ENCODE measurements at regions not wholly inside any gene's neighbourhood (a gene's known extent, or its start where the extent isn't known, plus 50 kb on each side); places are given as distances from the start of the nearest gene placed in this dataset.

GRCh38 chr12:41981758-41982157 lies 162.9 kb downstream of the GXYLT1 start:
- DNase-seq (ENCODE audit: low read depth in 2 of 2): no peak

GRCh38 chr12:41981013-41981412 lies 163.7 kb downstream of the GXYLT1 start:
- no peak for DNase-seq (ENCODE audit: low read depth in 2 of 2)

- DNase-seq (ENCODE audit: low read depth in 2 of 2): no peak
Observed at GRCh38 chr12:41980390-41980789, 164.3 kb downstream of the GXYLT1 start.

- DNase-seq (ENCODE audit: low read depth in 2 of 2): no peak
Observed at GRCh38 chr12:41979574-41979973, 165.1 kb downstream of the GXYLT1 start.

GRCh38 chr12:41972598-41972997 lies 172.1 kb downstream of the GXYLT1 start:
- DNase-seq (ENCODE audit: low read depth in 2 of 2): no peak

GRCh38 chr12:41972196-41972595 lies 172.5 kb downstream of the GXYLT1 start:
- DNase-seq (ENCODE audit: low read depth in 2 of 2): no peak

GRCh38 chr12:41970744-41971143 lies 173.9 kb downstream of the GXYLT1 start:
- no peak for DNase-seq (ENCODE audit: low read depth in 2 of 2)

- no peak for DNase-seq (ENCODE audit: low read depth in 2 of 2)
Observed at GRCh38 chr12:41968599-41968998, 176.1 kb downstream of the GXYLT1 start.

- no peak for DNase-seq (ENCODE audit: low read depth in 2 of 2)
Observed at GRCh38 chr12:41967668-41968500, 176.8 kb downstream of the GXYLT1 start.

GRCh38 chr12:41966916-41967315 lies 177.8 kb downstream of the GXYLT1 start:
- DNase-seq (ENCODE audit: low read depth in 2 of 2): no peak

- no peak for DNase-seq (ENCODE audit: low read depth in 2 of 2)
Observed at GRCh38 chr12:41966001-41966400, 178.7 kb downstream of the GXYLT1 start.

GRCh38 chr12:41963398-41963797 lies 181.3 kb downstream of the GXYLT1 start:
- no peak for DNase-seq (ENCODE audit: low read depth in 2 of 2)

GRCh38 chr12:41962171-41962572 lies 182.5 kb downstream of the GXYLT1 start:
- no peak for DNase-seq (ENCODE audit: low read depth in 2 of 2)

- DNase-seq (ENCODE audit: low read depth in 2 of 2): no peak
Observed at GRCh38 chr12:41959271-41959670, 185.4 kb downstream of the GXYLT1 start.

- DNase-seq (ENCODE audit: low read depth in 2 of 2): no peak
Observed at GRCh38 chr12:41956353-41956752, 188.3 kb downstream of the GXYLT1 start.

- no peak for DNase-seq (ENCODE audit: low read depth in 2 of 2)
Observed at GRCh38 chr12:41950455-41950854, 194.2 kb downstream of the GXYLT1 start.

- DNase-seq (ENCODE audit: low read depth in 2 of 2): no peak
Observed at GRCh38 chr12:41946106-41946505, 198.6 kb downstream of the GXYLT1 start.

- no peak for DNase-seq (ENCODE audit: low read depth in 2 of 2)
Observed at GRCh38 chr12:41944216-41944615, 200.5 kb downstream of the GXYLT1 start.

GRCh38 chr12:41943671-41944070 lies 201.0 kb downstream of the GXYLT1 start:
- DNase-seq (ENCODE audit: low read depth in 2 of 2): no peak

- no peak for DNase-seq (ENCODE audit: low read depth in 2 of 2)
Observed at GRCh38 chr12:41942354-41942753, 202.3 kb downstream of the GXYLT1 start.

GRCh38 chr12:41941079-41941478 lies 203.6 kb downstream of the GXYLT1 start:
- no peak for DNase-seq (ENCODE audit: low read depth in 2 of 2)

- DNase-seq (ENCODE audit: low read depth in 2 of 2): no peak
Observed at GRCh38 chr12:41940571-41940970, 204.1 kb downstream of the GXYLT1 start.

- DNase-seq (ENCODE audit: low read depth in 2 of 2): no peak
Observed at GRCh38 chr12:41936333-41936732, 208.3 kb downstream of the GXYLT1 start.

- no peak for DNase-seq (ENCODE audit: low read depth in 2 of 2)
Observed at GRCh38 chr12:41935911-41936310, 208.8 kb downstream of the GXYLT1 start.

Measured in stimulated activated CD4-positive, alpha-beta T cell treated with anti-CD3 and anti-CD28 coated beads, Interleukin-4, amount 100 ng/mL, for 48 hours (primary cell).